AG09319 (cell line): ENCODE measurements at regions not wholly inside any gene's neighbourhood (a gene's known extent, or its start where the extent isn't known, plus 50 kb on each side); places are given as distances from the start of the nearest gene placed in this dataset.

ENCODE experiments used
- DNase-seq: peaks from one replicate; pipeline ENCODE4 v3.0.0-alpha.2; 2010; ENCODE audit warnings: low read depth; ENCODE audit errors: extremely low read depth
- TF ChIP-seq, protein P1 (sequence below): IDR thresholded peaks from 2 replicates; pipeline ENCODE4 v1.5.1; 2011; ENCODE audit warnings: low read depth, mild to moderate bottlenecking, inconsistent platforms, low read length, moderate library complexity

DNA sequence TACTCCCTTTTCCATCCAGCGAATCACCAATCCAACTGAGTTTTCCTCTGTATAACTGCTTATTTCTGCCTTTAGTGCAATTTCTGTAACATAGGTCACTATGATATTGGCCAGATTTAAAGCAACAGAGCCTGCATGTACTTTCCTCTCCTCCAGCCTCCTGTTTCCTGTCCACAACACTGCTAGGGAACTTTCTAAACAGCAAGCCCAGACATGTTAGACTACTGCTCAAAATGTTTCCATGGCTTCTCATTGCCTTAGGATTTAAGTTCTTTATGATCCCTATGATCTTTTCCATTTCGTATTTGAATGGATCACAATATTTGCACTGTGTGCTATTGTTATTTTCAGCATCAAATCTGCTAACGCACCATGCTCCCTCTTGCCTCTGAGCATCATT is 481.7 kb upstream of the SLC10A2 start:
- TF ChIP-seq, protein P1, sequence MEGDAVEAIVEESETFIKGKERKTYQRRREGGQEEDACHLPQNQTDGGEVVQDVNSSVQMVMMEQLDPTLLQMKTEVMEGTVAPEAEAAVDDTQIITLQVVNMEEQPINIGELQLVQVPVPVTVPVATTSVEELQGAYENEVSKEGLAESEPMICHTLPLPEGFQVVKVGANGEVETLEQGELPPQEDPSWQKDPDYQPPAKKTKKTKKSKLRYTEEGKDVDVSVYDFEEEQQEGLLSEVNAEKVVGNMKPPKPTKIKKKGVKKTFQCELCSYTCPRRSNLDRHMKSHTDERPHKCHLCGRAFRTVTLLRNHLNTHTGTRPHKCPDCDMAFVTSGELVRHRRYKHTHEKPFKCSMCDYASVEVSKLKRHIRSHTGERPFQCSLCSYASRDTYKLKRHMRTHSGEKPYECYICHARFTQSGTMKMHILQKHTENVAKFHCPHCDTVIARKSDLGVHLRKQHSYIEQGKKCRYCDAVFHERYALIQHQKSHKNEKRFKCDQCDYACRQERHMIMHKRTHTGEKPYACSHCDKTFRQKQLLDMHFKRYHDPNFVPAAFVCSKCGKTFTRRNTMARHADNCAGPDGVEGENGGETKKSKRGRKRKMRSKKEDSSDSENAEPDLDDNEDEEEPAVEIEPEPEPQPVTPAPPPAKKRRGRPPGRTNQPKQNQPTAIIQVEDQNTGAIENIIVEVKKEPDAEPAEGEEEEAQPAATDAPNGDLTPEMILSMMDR, result no peak
- no peak for DNase-seq

DNA sequence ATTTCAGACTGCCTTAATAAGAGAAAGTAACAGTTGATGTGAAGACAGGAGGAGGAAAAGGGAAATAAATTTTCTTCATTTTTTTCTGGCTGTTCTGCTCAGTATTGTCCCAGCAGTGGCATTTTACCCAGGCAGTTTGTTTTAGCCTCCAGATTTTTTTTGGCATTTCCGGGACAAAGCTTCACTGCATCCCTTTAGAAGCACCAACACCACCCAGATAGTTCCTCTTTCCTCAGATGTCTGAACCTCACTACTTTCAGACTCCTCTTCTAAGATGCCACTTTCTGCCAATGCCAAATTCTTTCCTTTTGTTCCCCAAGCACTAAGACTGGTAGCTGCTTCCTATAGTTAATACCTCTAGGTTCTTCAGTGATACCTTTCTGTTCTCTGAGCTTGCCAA is 480.1 kb upstream of the SLC10A2 start:
- DNase-seq, result no peak
- TF ChIP-seq, protein P1, result no peak

DNA sequence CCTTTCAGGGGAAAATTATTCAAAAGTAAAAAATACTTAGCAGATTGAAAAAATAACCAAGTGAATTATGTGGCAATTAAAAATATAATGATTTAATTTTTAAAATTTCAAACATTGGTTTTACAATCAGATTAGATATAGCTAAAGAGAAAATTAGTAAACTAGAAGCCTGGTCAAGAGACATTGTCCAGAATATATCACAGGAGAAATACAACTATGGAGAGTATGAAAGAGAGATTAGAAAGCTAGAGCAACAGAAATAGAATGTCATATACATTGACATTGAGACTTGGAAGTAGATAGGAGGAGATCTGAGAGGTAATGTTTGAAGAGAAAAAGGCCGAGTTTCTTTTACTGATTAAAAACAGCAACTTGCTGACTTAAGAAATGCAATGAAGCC is 476.4 kb upstream of the SLC10A2 start:
- TF ChIP-seq, protein P1, result no peak
- DNase-seq, result no peak

DNA sequence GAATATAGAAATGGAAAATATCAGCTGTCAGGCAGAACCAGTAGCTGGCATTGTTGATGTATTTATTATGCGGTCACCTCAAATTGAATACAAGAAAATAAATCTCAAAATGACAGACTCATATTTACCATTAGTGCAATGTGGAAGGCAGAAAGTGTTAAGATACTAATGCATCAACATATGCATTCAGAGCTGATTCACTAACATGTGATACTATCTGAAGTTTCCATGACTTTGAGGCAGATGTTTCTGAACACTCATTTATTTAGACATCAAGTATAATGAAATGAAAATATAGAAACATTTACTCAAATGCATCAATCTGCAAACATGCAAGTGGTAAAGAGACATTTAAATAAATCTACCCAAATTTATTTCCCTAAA is 474.2 kb upstream of the SLC10A2 start:
- TF ChIP-seq, protein P1, result no peak
- DNase-seq, result no peak

DNA sequence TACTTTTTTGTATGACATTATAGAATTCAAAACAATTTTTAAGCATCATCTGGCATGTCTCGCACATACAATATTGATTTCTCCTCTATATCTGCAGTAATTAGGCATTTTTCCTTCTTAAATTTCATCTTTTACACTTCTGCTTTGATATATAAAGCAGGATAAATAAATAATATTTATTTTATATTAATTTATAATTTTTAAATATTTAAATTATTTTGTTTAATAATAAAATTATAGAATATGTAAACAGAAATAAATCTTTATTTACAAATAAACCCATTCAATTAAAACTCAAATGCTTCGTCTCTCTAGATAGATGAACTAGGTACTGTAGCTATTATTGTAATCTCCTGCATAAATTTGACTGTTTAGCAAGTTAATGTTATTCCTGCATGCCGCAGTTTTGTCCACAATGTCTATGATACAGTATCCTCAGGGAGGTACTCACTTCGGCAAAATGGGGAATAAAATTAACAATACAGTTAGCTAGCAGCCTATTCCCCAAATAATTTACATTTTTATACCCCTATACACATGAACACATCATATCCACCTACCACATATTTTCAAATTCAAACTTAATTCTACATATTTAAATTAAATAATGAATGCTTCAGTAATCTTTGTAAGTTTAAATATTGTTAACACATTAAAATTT is 473.6 kb upstream of the SLC10A2 start:
- no peak for DNase-seq
- TF ChIP-seq, protein P1, result no peak

DNA sequence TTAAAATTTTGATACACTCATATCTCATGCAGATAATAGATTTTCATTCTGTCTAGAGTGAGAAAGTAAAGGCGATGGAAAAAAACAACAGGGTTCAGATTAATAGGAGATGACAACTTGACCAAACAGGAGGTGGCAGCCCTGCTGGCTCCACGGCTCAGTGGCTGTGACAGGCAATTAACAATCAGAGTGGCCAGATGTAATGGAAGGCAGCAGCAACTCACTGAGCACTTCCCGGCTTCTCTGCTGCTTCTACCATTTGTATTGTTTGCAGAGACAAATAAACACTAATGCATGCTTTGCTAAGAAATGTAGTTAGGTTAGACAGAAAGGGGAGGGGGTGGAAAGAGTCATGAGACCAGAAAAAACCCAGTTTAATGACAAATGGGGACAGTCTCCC is 473.0 kb upstream of the SLC10A2 start:
- TF ChIP-seq, protein P1, result no peak
- DNase-seq, result no peak

DNA sequence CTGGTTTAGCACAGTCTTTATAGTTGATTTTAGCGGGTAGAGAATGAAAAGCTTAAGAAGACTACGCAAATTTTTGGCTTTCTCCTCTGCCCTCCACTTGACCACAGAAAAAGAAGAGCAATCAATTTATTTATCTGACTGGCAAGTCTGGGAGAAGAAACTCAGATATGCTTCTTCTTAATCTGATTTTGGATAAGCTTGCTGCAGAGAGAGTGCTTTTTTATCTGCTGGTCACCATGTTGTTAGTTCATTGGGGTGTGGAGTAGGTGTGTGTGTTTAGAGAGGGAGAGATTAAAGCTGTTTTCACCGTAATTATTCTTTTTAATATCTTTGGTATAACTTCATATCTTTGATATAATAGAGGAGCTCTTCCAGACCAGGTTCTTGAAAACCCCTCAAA is 471.4 kb upstream of the SLC10A2 start:
- TF ChIP-seq, protein P1, result no peak
- no peak for DNase-seq
